HCT116 (cell line): ENCODE measurements at regions not wholly inside any gene's neighbourhood (a gene's known extent, or its start where the extent isn't known, plus 50 kb on each side); places are given as distances from the start of the nearest gene placed in this dataset.

Source experiments
- ATAC-seq: fragments of 200-7000 bp; cut with Tn5 transposase; 2 replicates; pipeline ENCODE4 v1.9.1; 2020; ENCODE audit warnings: mild to moderate bottlenecking, moderate library complexity
- BruUV-seq: library from RNA; stranded (reverse); fragments of 400-500 nt; replicated peaks from 2 replicates; lab custom pipeline; 2021; lab: Mats Ljungman, UMichigan
- CTCF ChIA-PET: fragments of 300-600 bp; sonication (Branson Sonifier 250); formaldehyde crosslinking; loops from one replicate; lab custom pipeline; 2021; ENCODE audit warnings: antibody characterized with exemption; lab: Charles Lee
- POLR2A ChIA-PET: fragments of 300-600, 350-600 bp; sonication (Branson Sonifier 250); formaldehyde crosslinking; loops from one replicate; lab custom pipeline; 2021; ENCODE audit warnings: antibody characterized with exemption; lab: Charles Lee
- RAD21 ChIA-PET, 2 experiments: fragments of 300-600 bp; sonication (Branson Sonifier 250); formaldehyde crosslinking; loops; one replicate each; lab custom pipeline; 2023; ENCODE audit warnings: low total read pairs in 2 of 2; ENCODE audit not compliant: uncharacterized antibody in 2 of 2, unreplicated experiment in 2 of 2, low non-redundant PET in 1 of 2; lab: Charles Lee
- DNase-seq: peaks from one replicate; pipeline ENCODE4 v3.0.0-alpha.2; 2010; ENCODE audit warnings: low read depth, low spot score
- H2AFZ ChIP-seq: fragments of 200-600 bp; shearing (Covaris generic), sonication (generic); 2 replicates; pipeline ENCODE4 v1.6.1; 2017; ENCODE audit warnings: low read depth, mixed run types, mixed read lengths, antibody characterized with exemption, low read length; ENCODE audit not compliant: poor library complexity, severe bottlenecking
- H3K27ac ChIP-seq: 2 replicates; pipeline ENCODE4 v1.5.1; 2012; ENCODE audit warnings: low read depth, low read length
- H3K27me3 ChIP-seq: fragments of 200-600 bp; sonication (generic); 2 replicates; pipeline ENCODE4 v1.6.1; 2016; ENCODE audit warnings: mixed run types, low read length, mixed read lengths; ENCODE audit not compliant: insufficient read depth
- H3K36me3 ChIP-seq, 2 experiments: fragments of 200-500 bp in 1 of 2; fragments of 200-600 bp in 1 of 2; sonication (Bioruptor generic) in 1 of 2; sonication (generic) in 1 of 2; 2 replicates each; pipeline versions ENCODE4 v1.5.1 to v1.6.1; 2014 to 2016; ENCODE audit warnings: low read length in 2 of 2, inconsistent platforms in 1 of 2, mixed read lengths in 1 of 2, mixed run types in 1 of 2; ENCODE audit not compliant: insufficient read depth in 2 of 2, control insufficient read depth in 1 of 2
- H3K4me1 ChIP-seq, 2 experiments: fragments of 200-600 bp in 1 of 2; sonication (generic) in 1 of 2; 2 replicates each; pipeline versions ENCODE4 v1.5.1 to v1.6.1; 2012 to 2017; ENCODE audit warnings: low read length in 2 of 2, inconsistent platforms in 1 of 2, mild to moderate bottlenecking in 1 of 2, mixed read lengths in 1 of 2, mixed run types in 1 of 2, moderate library complexity in 1 of 2; ENCODE audit not compliant: insufficient read depth in 2 of 2, control insufficient read depth in 1 of 2
- H3K4me2 ChIP-seq: fragments of 200-600 bp; sonication (generic); 2 replicates; pipeline ENCODE4 v1.6.1; 2017; ENCODE audit warnings: mixed run types, low read length, mixed read lengths
- H3K4me3 ChIP-seq, 2 experiments: fragments of 200-600 bp in 1 of 2; sonication (generic) in 1 of 2; replicated peaks in 1 of 2; 2 replicates each; pipeline ENCODE4 v1.5.1; 2011 to 2016; ENCODE audit warnings: low read length in 2 of 2, control low read depth in 1 of 2, low read depth in 1 of 2, mild to moderate bottlenecking in 1 of 2, mixed read lengths in 1 of 2, mixed run types in 1 of 2
- H3K79me2 ChIP-seq: fragments of 200-600 bp; sonication (generic); 2 replicates; pipeline ENCODE4 v1.6.1; 2017; ENCODE audit warnings: mild to moderate bottlenecking, mixed run types, low read length, moderate library complexity, mixed read lengths; ENCODE audit not compliant: insufficient read depth
- H3K9ac ChIP-seq: fragments of 200-600 bp; sonication (generic); 2 replicates; pipeline ENCODE4 v1.6.1; 2016; ENCODE audit warnings: low read length, mixed read lengths
- H3K9me2 ChIP-seq: fragments of 200-600 bp; sonication (generic), shearing (Covaris generic); 2 replicates; pipeline ENCODE4 v1.6.1; 2017; ENCODE audit warnings: mixed run types, mild to moderate bottlenecking, moderate library complexity; ENCODE audit not compliant: insufficient read depth
- H3K9me3 ChIP-seq, 2 experiments: fragments of 200-500 bp in 1 of 2; fragments of 200-600 bp in 1 of 2; sonication (Bioruptor generic) in 1 of 2; sonication (generic) in 1 of 2; 2 replicates each; pipeline ENCODE4 v1.6.1; 2014 to 2017; ENCODE audit warnings: low read length in 2 of 2, mixed read lengths in 2 of 2, inconsistent platforms in 1 of 2, low read depth in 1 of 2, mild to moderate bottlenecking in 1 of 2, mixed run types in 1 of 2, moderate library complexity in 1 of 2; ENCODE audit not compliant: control insufficient read depth in 1 of 2, insufficient read depth in 1 of 2
- H4K20me1 ChIP-seq: fragments of 200-600 bp; sonication (generic), shearing (Covaris generic); 2 replicates; pipeline ENCODE4 v1.6.1; 2017; ENCODE audit warnings: mixed run types, mild to moderate bottlenecking, moderate library complexity; ENCODE audit not compliant: insufficient read depth
- CEBPB ChIP-seq: IDR thresholded peaks from 2 replicates; pipeline ENCODE4 v1.6.1; 2012; ENCODE audit warnings: low read depth
- CTCF ChIP-seq, 3 experiments: fragments of 200-600 bp in 1 of 3; sonication (generic) in 1 of 3; IDR thresholded peaks in 2 of 3; conservative IDR thresholded peaks in 1 of 3; 2 replicates each; pipeline ENCODE4 v1.5.1; 2012 to 2017; ENCODE audit warnings: low read depth in 2 of 3, low read length in 2 of 3, antibody characterized with exemption in 1 of 3, borderline replicate concordance in 1 of 3, control low read depth in 1 of 3, mild to moderate bottlenecking in 1 of 3, mixed read lengths in 1 of 3, mixed run types in 1 of 3, moderate library complexity in 1 of 3; ENCODE audit not compliant: insufficient read depth in 1 of 3
- EGR1 ChIP-seq: IDR thresholded peaks from 2 replicates; pipeline ENCODE4 v1.6.1; 2012; ENCODE audit warnings: low read depth
- ELF1 ChIP-seq: IDR thresholded peaks from 2 replicates; pipeline ENCODE4 v1.6.1; 2012; ENCODE audit warnings: low read depth, borderline replicate concordance
- EZH2phosphoT487 ChIP-seq: fragments of 200-600 bp; IDR thresholded peaks from 2 replicates; pipeline ENCODE4 v1.6.1; 2018; ENCODE audit warnings: antibody characterized with exemption, borderline replicate concordance
- FOSL1 ChIP-seq: IDR thresholded peaks from 2 replicates; pipeline ENCODE4 v1.6.1; 2012; ENCODE audit warnings: low read depth
- JUND ChIP-seq: IDR thresholded peaks from 2 replicates; pipeline ENCODE4 v1.6.1; 2012
- POLR2AphosphoS5 ChIP-seq: IDR thresholded peaks from 2 replicates; pipeline ENCODE4 v1.6.1; 2011; ENCODE audit warnings: mild to moderate bottlenecking, low read depth, low read length, moderate library complexity
- RAD21 ChIP-seq: IDR thresholded peaks from 2 replicates; pipeline ENCODE4 v1.6.1; 2012; ENCODE audit warnings: low read depth, mild to moderate bottlenecking
- REST ChIP-seq: IDR thresholded peaks from 2 replicates; pipeline ENCODE4 v1.6.1; 2012; ENCODE audit warnings: low read depth
- SIN3A ChIP-seq: IDR thresholded peaks from 2 replicates; pipeline ENCODE4 v1.6.1; 2012; ENCODE audit warnings: low read depth
- SP1 ChIP-seq: IDR thresholded peaks from 2 replicates; pipeline ENCODE4 v1.6.1; 2012; ENCODE audit warnings: low read depth
- ZBTB33 ChIP-seq: IDR thresholded peaks from 2 replicates; pipeline ENCODE4 v1.6.1; 2011; ENCODE audit warnings: mild to moderate bottlenecking, low read length, moderate library complexity; ENCODE audit not compliant: insufficient replicate concordance; ENCODE audit errors: extremely low read depth
- ZNF274 ChIP-seq: fragments of 200-500 bp; sonication (Bioruptor generic); IDR thresholded peaks from 2 replicates; pipeline ENCODE4 v1.6.1; 2014; ENCODE audit warnings: mild to moderate bottlenecking, low read depth, low read length, inconsistent platforms
- intact Hi-C: fragments of 100-400 bp; cut with micrococcal nuclease; formaldehyde crosslinking; loops from 2 replicates; pipeline ENCODE4 v1.10.0; 2022
- TF ChIP-seq, protein P1 (sequence below): IDR thresholded peaks from 2 replicates; pipeline ENCODE4 v1.6.1; 2012

GRCh38 chr7:156515911-156516790 is 124.4 kb upstream of the RNF32 start:
- Histone ChIP-seq H3K79me2 (no peaks in the 10 kb centered on the region), H3K36me3 (no peaks in the 10 kb centered on the region), H3K9me2 (no peaks in the 10 kb centered on the region), H3K9me3 (no peaks in the 10 kb centered on the region), H3K4me2 (no peak overlapping the region), H3K4me1 (no peaks in the 10 kb centered on the region), H2AFZ (no peak overlapping the region), H3K4me3 (no peak overlapping the region), H3K9ac (no peak overlapping the region), H3K27me3 (no peaks in the 10 kb centered on the region), H4K20me1 (no peaks in the 10 kb centered on the region), H3K27ac (no peak overlapping the region)
- intact Hi-C loops = no loop called here
- no TSS peak for BruUV-seq
- RAD21 ChIA-PET = no interaction called here
- ATAC-seq = no peak
- TF ChIP-seq FOSL1 (no peak), EGR1 (no peak), JUND (no peak), RAD21 (no peak), ZBTB33 (no peak), POLR2AphosphoS5 (no peak), REST (no peak), CTCF (IDR thresholded peaks at IDR 0.05 in 2 of 3, conservative IDR thresholded peaks at IDR 0.05 in 1 of 3; ENCODE audit: borderline replicate concordance in 1 of 3, insufficient read depth in 1 of 3, low read depth in 2 of 3, low read length in 2 of 3) (no peak), CEBPB (no peak), EZH2phosphoT487 (no peak), ELF1 (no peak), SP1 (no peak), ZNF274 (no peak), SIN3A (no peak)
- TF ChIP-seq, protein P1, sequence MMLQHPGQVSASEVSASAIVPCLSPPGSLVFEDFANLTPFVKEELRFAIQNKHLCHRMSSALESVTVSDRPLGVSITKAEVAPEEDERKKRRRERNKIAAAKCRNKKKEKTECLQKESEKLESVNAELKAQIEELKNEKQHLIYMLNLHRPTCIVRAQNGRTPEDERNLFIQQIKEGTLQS = no peak
- POLR2A ChIA-PET = no interaction called here
- DNase-seq = no peak
- CTCF ChIA-PET = interaction anchor here (0.7 kb wide), 1 partner anchor 42 kb away, joined by 3 read pairs; no protein-coding TSS in a partner anchor
